ENCODE measurements at regions not wholly inside any gene's neighbourhood (a gene's known extent, or its start where the extent isn't known, plus 50 kb on each side); places are given as distances from the start of the nearest gene placed in this dataset.

- TF ChIP-seq ZNF444 (CRISPR knock-in tag; IDR thresholded peaks at IDR 0.05) (no peak), PURB (CRISPR knock-in tag; IDR thresholded peaks at IDR 0.05; ENCODE audit: low read depth) (no peak), ZNF354B (CRISPR knock-in tag; IDR thresholded peaks at IDR 0.05) (no peak), BHLHE40 (IDR thresholded peaks at IDR 0.05; ENCODE audit: low read length) (no peak), ELK1 (CRISPR knock-in tag; IDR thresholded peaks at IDR 0.05) (no peak)
These were observed 511.5 kb upstream of the CITED2 start (continued) for GRCh38 chr6:139885909-139886308.

- BruUV-seq (replicated peaks): no TSS peak
- no peak for FAIRE-seq
- POLR2A ChIA-PET: interaction anchor here (1.8 kb wide), 1 partner anchor 8 kb away, joined by 4 read pairs; no protein-coding TSS in a partner anchor
- CTCF ChIA-PET (ENCODE audit: low intra/inter-chr PET ratio): no interaction called here
- no peak overlapping the region for H3K4me2 ChIP-seq (ENCODE audit: insufficient read depth, low read length)
- peak overlapping the region; percentile 74 for H2AFZ ChIP-seq (ENCODE audit: low read depth, low read length)
- no peaks in the 10 kb centered on the region for H3K9me1 ChIP-seq (ENCODE audit: control insufficient read depth, insufficient read depth, low read length)
- H3K4me3 ChIP-seq: no peak overlapping the region
- H3K27ac ChIP-seq (ENCODE audit: extremely low read depth, low read depth, low read length): no peak overlapping the region
- H3K9me3 ChIP-seq (replicated peaks; ENCODE audit: control insufficient read depth, insufficient read depth, low read depth, low read length): no peaks in the 10 kb centered on the region
- no peak for DNase-seq (ENCODE audit: extremely low read depth in 1 of 4, low spot score in 3 of 4)
- no peaks in the 10 kb centered on the region for H3K27me3 ChIP-seq (ENCODE audit: control insufficient read depth in 2 of 2, insufficient read depth in 2 of 2, low read length in 2 of 2)
- no peak overlapping the region for H3K9ac ChIP-seq (ENCODE audit: insufficient read depth in 1 of 2, low read depth in 2 of 2, low read length in 2 of 2)
- ATAC-seq: no peak
- H4K20me1 ChIP-seq (replicated peaks; ENCODE audit: control insufficient read depth, insufficient read depth, low read length): no peaks in the 10 kb centered on the region
- peaks cover 0 to 18% of the 10 kb centered on the region in 2 experiments; a peak in 4 of 5 replicates for H3K4me1 ChIP-seq (replicated peaks in 1 of 2; ENCODE audit: control insufficient read depth in 2 of 2, insufficient read depth in 2 of 2, low read length in 2 of 2)
- TF ChIP-seq RBM14 (IDR thresholded peaks at IDR 0.05; ENCODE audit: borderline replicate concordance, insufficient read depth, low read depth, low read length) (no peak), ZNF316 (IDR thresholded peaks at IDR 0.05) (0 out of 2 replicates have a peak, but pooled peaks have one; percentile 20)
- WGBS (ENCODE audit: insufficient coverage, low coverage, missing lambda C conversion rate): 51% methylated on average over 5 of the region's 5 CpGs
- intact Hi-C loops (cut with micrococcal nuclease) (loop anchor here (5.0 kb wide), 2 partner anchors 114 to 511 kb away; partner anchors contain the start of gene CITED2), in situ Hi-C loops (cut with MboI) (no loop called here)
- H3K79me2 ChIP-seq (ENCODE audit: control insufficient read depth, insufficient read depth, low read length): no peaks in the 10 kb centered on the region
- no peaks in the 10 kb centered on the region for H3K36me3 ChIP-seq (ENCODE audit: control insufficient read depth, insufficient read depth, low read length)
These were observed 509.3 kb upstream of the CITED2 start for GRCh38 chr6:139883776-139884175.

Data from K562 (cell line).